ENCODE measurements at regions not wholly inside any gene's neighbourhood (a gene's known extent, or its start where the extent isn't known, plus 50 kb on each side); places are given as distances from the start of the nearest gene placed in this dataset.

GRCh38 chr3:132881756-132882409 is 156.3 kb upstream of the TMEM108 start:
- TF ChIP-seq CTCF (IDR thresholded peaks at IDR 0.05) (no peak), POLR2A (IDR thresholded peaks at IDR 0.05) (no peak)

All from uterus (tissue), 2 donors.